CD4-positive, CD25-positive, alpha-beta regulatory T cell (primary cell): ENCODE measurements at regions not wholly inside any gene's neighbourhood (a gene's known extent, or its start where the extent isn't known, plus 50 kb on each side); places are given as distances from the start of the nearest gene placed in this dataset.

Experiments used
- ATAC-seq, 2 donors: fragments of 150-1000 bp; cut with Tn5 transposase; one replicate each; pipeline ENCODE4 v1.10.0; 2021; ENCODE audit warnings: low read depth in 2 of 2, moderate number of reproducible peaks in 2 of 2, moderate library complexity in 1 of 2
- DNase-seq, 3 donors: peaks; one replicate each; pipeline versions ENCODE4 v3.0.0 to v3.0.0-alpha.2; 2012 to 2022; ENCODE audit warnings: mixed read lengths in 1 of 3
- H3K27ac ChIP-seq: one replicate; pipeline ENCODE4 v1.7.0; 2013; ENCODE audit warnings: mild to moderate bottlenecking, low read length; ENCODE audit not compliant: insufficient read depth, poor library complexity, severe bottlenecking
- H3K27me3 ChIP-seq: one replicate; pipeline ENCODE4 v1.7.0; 2013; ENCODE audit warnings: low read length; ENCODE audit not compliant: control insufficient read depth, insufficient read depth
- H3K36me3 ChIP-seq: one replicate; pipeline ENCODE4 v1.7.0; 2013; ENCODE audit warnings: mild to moderate bottlenecking, low read length, moderate library complexity; ENCODE audit not compliant: control insufficient read depth, insufficient read depth
- H3K4me1 ChIP-seq: 2 replicates; pipeline ENCODE4 v1.7.0; 2013; ENCODE audit warnings: mild to moderate bottlenecking, low read length; ENCODE audit not compliant: insufficient read depth, control insufficient read depth, poor library complexity, severe bottlenecking
- H3K4me3 ChIP-seq: one replicate; pipeline ENCODE4 v1.7.0; 2013; ENCODE audit warnings: low read depth, mild to moderate bottlenecking, low read length, moderate library complexity
- H3K9me3 ChIP-seq, 2 experiments: 1 replicate in 1 of 2; 2 replicates in 1 of 2; pipeline ENCODE4 v1.7.0; 2013; ENCODE audit warnings: low read length in 2 of 2, mild to moderate bottlenecking in 1 of 2, moderate library complexity in 1 of 2; ENCODE audit not compliant: control insufficient read depth in 2 of 2
- H3K27ac Mint-ChIP-seq, 3 donors: one replicate each; pipeline ENCODE4 v1.8.0; 2020 to 2022; ENCODE audit warnings: mild to moderate bottlenecking in 3 of 3, mixed read lengths in 3 of 3, moderate library complexity in 2 of 3
- H3K27me3 Mint-ChIP-seq: one replicate; pipeline ENCODE4 v1.8.0; 2022; ENCODE audit warnings: mild to moderate bottlenecking, mixed read lengths
- H3K36me3 Mint-ChIP-seq: one replicate; pipeline ENCODE4 v1.8.0; 2020; ENCODE audit warnings: mixed read lengths
- H3K4me1 Mint-ChIP-seq, 4 donors: one replicate each; pipeline ENCODE4 v1.8.0; 2020 to 2022; ENCODE audit warnings: mixed read lengths in 4 of 4, mild to moderate bottlenecking in 1 of 4
- H3K4me3 Mint-ChIP-seq, 4 donors: one replicate each; pipeline ENCODE4 v1.8.0; 2020 to 2022; ENCODE audit warnings: mild to moderate bottlenecking in 4 of 4, mixed read lengths in 4 of 4, moderate library complexity in 3 of 4
- H3K9me3 Mint-ChIP-seq, 7 donors: one replicate each; pipeline ENCODE4 v1.8.0; 2020 to 2022; ENCODE audit warnings: mixed read lengths in 7 of 7, mild to moderate bottlenecking in 3 of 7, moderate library complexity in 2 of 7

DNA sequence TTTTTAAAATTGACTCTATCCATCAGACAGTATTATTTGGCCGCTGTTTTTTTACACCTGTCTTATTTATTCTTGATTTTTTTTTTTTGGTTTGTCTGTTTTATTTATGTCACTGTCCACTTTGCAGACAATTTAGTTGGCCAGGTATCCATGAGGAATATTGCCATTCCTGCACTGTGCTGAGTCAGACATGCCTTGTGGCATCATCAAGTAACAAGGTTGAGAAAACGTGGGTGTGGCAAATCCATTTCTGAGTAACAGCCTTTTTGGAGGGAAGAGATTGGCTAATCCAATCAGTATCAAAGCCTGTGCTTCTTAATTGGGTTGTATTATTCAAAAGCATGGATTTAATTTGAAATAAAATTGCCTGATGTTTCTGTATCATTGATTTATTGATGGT is 463.1 kb downstream of the USP25 start:
- Mint-ChIP-seq H3K9me3 (peaks cover 0 to 7% (median 3%) of the 10 kb centered on the region in 7 donors), H3K27ac (no peak overlapping the region), H3K4me3 (no peak overlapping the region), H3K27me3 (no peaks in the 10 kb centered on the region), H3K4me1 (peaks cover 0 to 3% (median 0%) of the 10 kb centered on the region in 4 donors), H3K36me3 (no peaks in the 10 kb centered on the region)
- no peaks in the 10 kb centered on the region for H3K36me3 ChIP-seq
- H3K9me3 ChIP-seq, result peaks cover 0 to 1% of the 10 kb centered on the region in 2 experiments
- no peak overlapping the region for H3K27ac ChIP-seq
- DNase-seq, result no peak
- ATAC-seq, result no peak
- no peaks in the 10 kb centered on the region for H3K27me3 ChIP-seq
- H3K4me3 ChIP-seq, result no peak overlapping the region
- H3K4me1 ChIP-seq, result no peaks in the 10 kb centered on the region

GRCh38 chr21:16193496-16194094 is 463.8 kb downstream of the USP25 start:
- no peak for ATAC-seq
- no peaks in the 10 kb centered on the region for H3K36me3 ChIP-seq
- H3K4me3 Mint-ChIP-seq, result no peak overlapping the region
- peaks cover 0 to under 1% of the 10 kb centered on the region in 2 experiments for H3K9me3 ChIP-seq
- no peak overlapping the region for H3K4me3 ChIP-seq
- H3K4me1 Mint-ChIP-seq, result peaks cover 0 to 3% (median 0%) of the 10 kb centered on the region in 4 donors
- H3K4me1 ChIP-seq, result no peaks in the 10 kb centered on the region
- no peaks in the 10 kb centered on the region for H3K36me3 Mint-ChIP-seq
- DNase-seq, result no peak
- no peak overlapping the region for H3K27ac Mint-ChIP-seq
- no peaks in the 10 kb centered on the region for H3K27me3 Mint-ChIP-seq
- H3K27ac ChIP-seq, result no peak overlapping the region
- H3K9me3 Mint-ChIP-seq, result peaks cover 0 to 7% (median 3%) of the 10 kb centered on the region in 7 donors
- no peaks in the 10 kb centered on the region for H3K27me3 ChIP-seq

- Mint-ChIP-seq H3K4me3 (peak overlapping the region in 1 of 4 donors; percentile 12), H3K27me3 (no peaks in the 10 kb centered on the region), H3K9me3 (peaks cover 0 to 7% (median 2%) of the 10 kb centered on the region in 7 donors), H3K27ac (no peak overlapping the region), H3K4me1 (peaks cover 0 to 3% (median 0%) of the 10 kb centered on the region in 4 donors), H3K36me3 (no peaks in the 10 kb centered on the region)
- Histone ChIP-seq H3K36me3 (no peaks in the 10 kb centered on the region), H3K4me1 (no peaks in the 10 kb centered on the region), H3K9me3 (no peaks in the 10 kb centered on the region), H3K4me3 (no peak overlapping the region), H3K27ac (no peak overlapping the region), H3K27me3 (no peaks in the 10 kb centered on the region)
- DNase-seq, result no peak
- ATAC-seq, result peak in 1 of 2 donors; percentile 28
Observed at GRCh38 chr21:16194095-16194787, 464.5 kb downstream of the USP25 start.

DNA sequence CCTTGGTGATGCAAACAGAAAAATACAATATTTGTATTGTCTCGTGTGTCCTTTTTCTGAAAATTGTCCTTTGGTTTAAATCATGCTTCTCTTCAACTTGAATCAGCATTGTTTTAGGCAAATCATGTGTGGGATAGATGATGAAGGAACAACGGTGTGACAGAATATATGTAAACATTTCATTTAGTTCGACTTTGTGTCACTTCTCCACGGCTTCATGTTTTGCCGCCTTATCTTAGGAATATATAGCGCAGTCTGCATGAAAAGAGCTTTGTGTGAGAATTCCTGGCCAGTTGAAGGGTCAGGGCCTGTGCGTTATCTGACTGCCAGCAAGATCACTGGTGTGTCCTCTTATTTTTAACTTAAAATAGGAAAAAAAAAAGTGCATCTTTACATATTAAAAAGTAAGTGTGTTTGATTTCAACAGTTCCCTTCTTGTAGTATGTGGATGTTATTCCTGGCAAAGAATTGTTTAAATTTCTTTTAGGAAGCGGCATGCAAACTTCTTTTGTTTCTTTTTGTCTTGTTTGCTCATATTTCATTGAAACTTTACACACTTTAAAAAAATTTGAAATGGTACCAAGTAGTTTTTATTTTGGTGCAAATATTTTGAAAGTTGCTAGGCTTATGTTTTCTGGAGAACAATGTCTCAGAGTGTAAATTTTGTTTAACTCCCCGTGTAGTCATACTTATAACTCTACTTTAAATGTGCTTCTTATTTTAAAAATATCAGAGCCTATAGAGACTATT is 465.2 kb downstream of the USP25 start:
- H3K4me1 ChIP-seq, result no peaks in the 10 kb centered on the region
- peaks cover 0 to 8% (median 2%) of the 10 kb centered on the region in 7 donors for H3K9me3 Mint-ChIP-seq
- H3K27ac ChIP-seq, result no peak overlapping the region
- H3K9me3 ChIP-seq, result no peaks in the 10 kb centered on the region
- H3K4me3 Mint-ChIP-seq, result peak overlapping the region in 1 of 4 donors; percentile 12
- H3K27me3 Mint-ChIP-seq, result no peaks in the 10 kb centered on the region
- no peak overlapping the region for H3K27ac Mint-ChIP-seq
- no peaks in the 10 kb centered on the region for H3K27me3 ChIP-seq
- no peak overlapping the region for H3K4me3 ChIP-seq
- peaks cover 0 to 3% (median 0%) of the 10 kb centered on the region in 4 donors for H3K4me1 Mint-ChIP-seq
- H3K36me3 Mint-ChIP-seq, result no peaks in the 10 kb centered on the region
- no peaks in the 10 kb centered on the region for H3K36me3 ChIP-seq
- DNase-seq, result no peak
- no peak for ATAC-seq

DNA sequence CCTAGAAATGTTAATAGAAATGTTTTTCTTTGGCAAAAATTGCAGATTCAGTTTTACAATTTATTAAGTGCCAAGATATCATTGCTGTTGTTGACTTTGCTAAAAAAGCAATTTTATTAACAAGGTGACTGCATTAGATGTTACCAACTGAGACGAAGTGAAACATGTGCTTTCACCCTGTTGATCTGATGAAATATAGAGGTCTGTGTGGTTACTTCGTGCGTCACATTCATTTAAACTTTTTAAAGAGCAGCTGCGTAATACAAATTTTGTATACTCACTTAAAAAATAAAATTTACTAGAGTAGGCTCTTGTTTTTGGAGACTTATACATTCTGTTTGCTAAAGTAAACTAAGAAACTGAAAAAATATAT is 465.7 kb downstream of the USP25 start:
- H3K9me3 Mint-ChIP-seq, result peaks cover 0 to 8% (median 2%) of the 10 kb centered on the region in 7 donors
- Histone ChIP-seq H3K9me3 (no peaks in the 10 kb centered on the region), H3K4me1 (no peaks in the 10 kb centered on the region), H3K27ac (no peak overlapping the region), H3K4me3 (no peak overlapping the region), H3K27me3 (no peaks in the 10 kb centered on the region), H3K36me3 (no peaks in the 10 kb centered on the region)
- peaks cover 0 to 3% (median 0%) of the 10 kb centered on the region in 4 donors for H3K4me1 Mint-ChIP-seq
- no peaks in the 10 kb centered on the region for H3K36me3 Mint-ChIP-seq
- DNase-seq (no peak), ATAC-seq (no peak)
- no peak overlapping the region for H3K27ac Mint-ChIP-seq
- no peak overlapping the region for H3K4me3 Mint-ChIP-seq
- no peaks in the 10 kb centered on the region for H3K27me3 Mint-ChIP-seq

DNA sequence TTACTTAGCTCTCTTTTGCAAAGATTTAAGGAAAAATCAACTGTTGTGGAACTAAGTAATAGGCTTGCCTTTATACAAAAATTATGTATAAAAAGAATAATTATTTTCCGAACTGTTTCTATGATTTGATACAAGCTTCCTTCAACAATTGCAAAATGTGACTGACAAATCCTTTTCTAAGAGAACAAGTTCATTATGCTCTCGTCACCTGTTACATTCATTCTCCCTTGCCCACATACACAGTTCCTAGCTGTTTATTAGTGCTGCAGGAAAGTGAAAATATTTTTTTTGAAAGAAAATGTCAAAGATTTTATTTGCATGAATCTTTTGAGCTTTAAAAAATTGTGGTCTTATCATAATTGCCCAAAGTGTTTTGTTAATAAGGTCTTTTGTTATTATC is 466.2 kb downstream of the USP25 start:
- Histone ChIP-seq H3K4me1 (no peaks in the 10 kb centered on the region), H3K9me3 (no peaks in the 10 kb centered on the region), H3K27ac (no peak overlapping the region), H3K27me3 (no peaks in the 10 kb centered on the region), H3K36me3 (no peaks in the 10 kb centered on the region), H3K4me3 (no peak overlapping the region)
- H3K27me3 Mint-ChIP-seq, result no peaks in the 10 kb centered on the region
- peaks cover 0 to 5% (median 1%) of the 10 kb centered on the region in 7 donors for H3K9me3 Mint-ChIP-seq
- ATAC-seq (no peak), DNase-seq (no peak)
- H3K4me3 Mint-ChIP-seq, result no peak overlapping the region
- H3K27ac Mint-ChIP-seq, result no peak overlapping the region
- H3K4me1 Mint-ChIP-seq, result peaks cover 0 to 3% (median 0%) of the 10 kb centered on the region in 4 donors
- no peaks in the 10 kb centered on the region for H3K36me3 Mint-ChIP-seq

DNA sequence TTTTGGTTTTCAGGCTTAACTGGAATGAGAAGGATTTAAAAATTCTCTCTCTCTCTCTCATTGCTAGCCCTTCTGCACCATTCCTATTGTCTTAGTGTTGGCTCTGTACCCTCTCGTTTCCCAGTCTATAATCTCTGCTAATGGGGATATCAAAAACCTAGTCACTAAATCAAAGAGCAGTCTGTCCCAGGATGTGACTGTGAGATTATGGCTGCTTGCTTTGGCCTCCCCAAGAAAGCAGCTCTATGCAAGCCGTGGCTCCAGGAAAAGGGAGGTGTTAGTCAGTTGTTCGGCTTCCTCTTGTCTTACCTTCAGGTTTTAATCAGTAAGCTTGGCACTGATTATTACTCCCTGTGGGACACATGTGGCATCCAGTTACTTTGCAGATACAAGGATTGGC is 468.8 kb downstream of the USP25 start:
- Mint-ChIP-seq H3K27ac (no peak overlapping the region), H3K27me3 (no peaks in the 10 kb centered on the region), H3K4me3 (no peak overlapping the region), H3K36me3 (no peaks in the 10 kb centered on the region), H3K4me1 (peaks cover 0 to 3% (median 0%) of the 10 kb centered on the region in 4 donors), H3K9me3 (peaks cover 0 to 5% (median 0%) of the 10 kb centered on the region in 7 donors)
- no peak overlapping the region for H3K4me3 ChIP-seq
- H3K36me3 ChIP-seq, result no peaks in the 10 kb centered on the region
- H3K4me1 ChIP-seq, result no peaks in the 10 kb centered on the region
- DNase-seq, result no peak
- H3K27ac ChIP-seq, result no peak overlapping the region
- no peak for ATAC-seq
- no peaks in the 10 kb centered on the region for H3K9me3 ChIP-seq
- H3K27me3 ChIP-seq, result no peaks in the 10 kb centered on the region
